PC-3 (cell line): ENCODE measurements at regions not wholly inside any gene's neighbourhood (a gene's known extent, or its start where the extent isn't known, plus 50 kb on each side); places are given as distances from the start of the nearest gene placed in this dataset.

Experiments used
- ATAC-seq: fragments of 200-7000 bp; cut with Tn5 transposase; 2 replicates; pipeline ENCODE4 v1.9.1; 2020; ENCODE audit warnings: mild to moderate bottlenecking, moderate library complexity
- BruUV-seq: library from RNA; stranded (reverse); fragments of 400-500 nt; replicated peaks from 2 replicates; lab custom pipeline; 2021; lab: Mats Ljungman, UMichigan
- CTCF ChIA-PET: fragments of 300-600 bp; sonication (Branson Sonifier 250); formaldehyde crosslinking; loops from one replicate; lab custom pipeline; 2022; ENCODE audit warnings: antibody characterized with exemption; lab: Charles Lee
- POLR2A ChIA-PET: fragments of 300-600 bp; sonication (Branson Sonifier 250); formaldehyde crosslinking; loops from one replicate; lab custom pipeline; 2022; ENCODE audit warnings: antibody characterized with exemption; ENCODE audit not compliant: unreplicated experiment; lab: Charles Lee
- DNase-seq: peaks from one replicate; pipeline ENCODE4 v3.0.0-alpha.2; 2015
- H2AFZ ChIP-seq: fragments of 300-600 bp; sonication (generic); 2 replicates; pipeline ENCODE4 v1.6.0; 2016; ENCODE audit warnings: antibody characterized with exemption, low read length
- H3F3A ChIP-seq: fragments of 300-600 bp; sonication (generic); one replicate; pipeline ENCODE4 v1.6.0; 2017; ENCODE audit warnings: antibody characterized with exemption, low read length, control low read depth, mild to moderate bottlenecking; ENCODE audit not compliant: unreplicated experiment
- H3K27ac ChIP-seq: fragments of 300-600 bp; sonication (generic); 2 replicates; pipeline ENCODE4 v1.5.1; 2016; ENCODE audit warnings: mild to moderate bottlenecking, low read length
- H3K27me3 ChIP-seq: fragments of 300-600 bp; sonication (generic); 2 replicates; pipeline ENCODE4 v1.6.1; 2016; ENCODE audit warnings: low read length, mixed read lengths
- H3K36me3 ChIP-seq: fragments of 300-600 bp; sonication (generic); 2 replicates; pipeline ENCODE4 v1.6.1; 2016; ENCODE audit warnings: low read depth, mixed run types, low read length, mixed read lengths
- H3K4me1 ChIP-seq: fragments of 300-600 bp; sonication (generic); 2 replicates; pipeline ENCODE4 v1.5.1; 2016; ENCODE audit warnings: low read length; ENCODE audit not compliant: insufficient read depth
- H3K4me2 ChIP-seq: fragments of 300-600 bp; sonication (generic); 2 replicates; pipeline ENCODE4 v1.6.0; 2016; ENCODE audit warnings: low read length
- H3K4me3 ChIP-seq: fragments of 300-600 bp; sonication (generic); 2 replicates; pipeline ENCODE4 v1.5.1; 2016; ENCODE audit warnings: mild to moderate bottlenecking, low read length, mixed read lengths
- H3K79me2 ChIP-seq: fragments of 300-600 bp; sonication (generic); 2 replicates; pipeline ENCODE4 v1.6.1; 2017; ENCODE audit warnings: low read length, mixed read lengths
- H3K9ac ChIP-seq: fragments of 300-600 bp; sonication (generic); 2 replicates; pipeline ENCODE4 v1.6.0; 2016; ENCODE audit warnings: mild to moderate bottlenecking, low read length
- H3K9me2 ChIP-seq: fragments of 300-600 bp; sonication (generic); replicated peaks from 2 replicates; pipeline ENCODE4 v1.6.1; 2016; ENCODE audit warnings: mixed run types, low read length, mixed read lengths
- H3K9me3 ChIP-seq: fragments of 300-600 bp; sonication (generic); 2 replicates; pipeline ENCODE4 v1.6.1; 2016; ENCODE audit warnings: low read length, mixed read lengths
- H4K20me1 ChIP-seq: fragments of 300-600 bp; sonication (generic); 2 replicates; pipeline ENCODE4 v1.6.1; 2016; ENCODE audit warnings: low read length, mixed read lengths
- EZH2 ChIP-seq: fragments of 300-600 bp; sonication (generic); IDR thresholded peaks from one replicate; pipeline ENCODE4 v1.6.1; 2017; ENCODE audit warnings: antibody characterized with exemption, mild to moderate bottlenecking, low read length; ENCODE audit not compliant: unreplicated experiment
- EZH2phosphoT487 ChIP-seq: fragments of 300-600 bp; sonication (generic); IDR thresholded peaks from 2 replicates; pipeline ENCODE4 v1.6.1; 2018; ENCODE audit warnings: mild to moderate bottlenecking, antibody characterized with exemption, low read length, borderline replicate concordance
- intact Hi-C: fragments of 100-400 bp; cut with micrococcal nuclease; formaldehyde crosslinking; loops from 2 replicates; pipeline ENCODE4 v1.9.0; 2023
- TF ChIP-seq, protein P1 (sequence below): fragments of 300-600 bp; sonication (generic); conservative IDR thresholded peaks from 2 replicates; pipeline ENCODE4 v1.5.1; 2017; ENCODE audit warnings: antibody characterized with exemption, low read depth, mild to moderate bottlenecking, low read length

- H3K9me2 ChIP-seq, result no peaks in the 10 kb centered on the region
- H3F3A ChIP-seq, result no peaks in the 10 kb centered on the region
- no peak overlapping the region for H3K4me3 ChIP-seq
- H3K36me3 ChIP-seq, result no peaks in the 10 kb centered on the region
- no peaks in the 10 kb centered on the region for H3K27me3 ChIP-seq
- H2AFZ ChIP-seq, result no peak overlapping the region
- H3K27ac ChIP-seq, result no peak overlapping the region
- H3K4me1 ChIP-seq, result peaks cover 10% of the 10 kb centered on the region
- DNase-seq (no peak), ATAC-seq (no peak)
- H3K4me2 ChIP-seq, result no peak overlapping the region
- intact Hi-C loops, result no loop called here
- ChIA-PET CTCF (no interaction called here), POLR2A (no interaction called here)
- no peaks in the 10 kb centered on the region for H3K9me3 ChIP-seq
- TF ChIP-seq EZH2, result no peak
- no peak for TF ChIP-seq EZH2phosphoT487
- TF ChIP-seq, protein P1, sequence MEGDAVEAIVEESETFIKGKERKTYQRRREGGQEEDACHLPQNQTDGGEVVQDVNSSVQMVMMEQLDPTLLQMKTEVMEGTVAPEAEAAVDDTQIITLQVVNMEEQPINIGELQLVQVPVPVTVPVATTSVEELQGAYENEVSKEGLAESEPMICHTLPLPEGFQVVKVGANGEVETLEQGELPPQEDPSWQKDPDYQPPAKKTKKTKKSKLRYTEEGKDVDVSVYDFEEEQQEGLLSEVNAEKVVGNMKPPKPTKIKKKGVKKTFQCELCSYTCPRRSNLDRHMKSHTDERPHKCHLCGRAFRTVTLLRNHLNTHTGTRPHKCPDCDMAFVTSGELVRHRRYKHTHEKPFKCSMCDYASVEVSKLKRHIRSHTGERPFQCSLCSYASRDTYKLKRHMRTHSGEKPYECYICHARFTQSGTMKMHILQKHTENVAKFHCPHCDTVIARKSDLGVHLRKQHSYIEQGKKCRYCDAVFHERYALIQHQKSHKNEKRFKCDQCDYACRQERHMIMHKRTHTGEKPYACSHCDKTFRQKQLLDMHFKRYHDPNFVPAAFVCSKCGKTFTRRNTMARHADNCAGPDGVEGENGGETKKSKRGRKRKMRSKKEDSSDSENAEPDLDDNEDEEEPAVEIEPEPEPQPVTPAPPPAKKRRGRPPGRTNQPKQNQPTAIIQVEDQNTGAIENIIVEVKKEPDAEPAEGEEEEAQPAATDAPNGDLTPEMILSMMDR, result no peak
- no peaks in the 10 kb centered on the region for H4K20me1 ChIP-seq
- no TSS peak for BruUV-seq
- no peak overlapping the region for H3K9ac ChIP-seq
- no peaks in the 10 kb centered on the region for H3K79me2 ChIP-seq
Observed at GRCh38 chr15:66877477-66878271, 175.6 kb downstream of the SMAD6 start.

GRCh38 chr15:66878761-66879160 is 176.7 kb downstream of the SMAD6 start:
- H3K9me2 ChIP-seq, result no peaks in the 10 kb centered on the region
- no peaks in the 10 kb centered on the region for H4K20me1 ChIP-seq
- H3K79me2 ChIP-seq, result no peaks in the 10 kb centered on the region
- H3K9me3 ChIP-seq, result no peaks in the 10 kb centered on the region
- H3K9ac ChIP-seq, result no peak overlapping the region
- H3K4me1 ChIP-seq, result peaks cover 17% of the 10 kb centered on the region
- BruUV-seq, result no TSS peak
- H3K36me3 ChIP-seq, result no peaks in the 10 kb centered on the region
- intact Hi-C loops, result no loop called here
- ChIA-PET CTCF (no interaction called here), POLR2A (no interaction called here)
- H3K27me3 ChIP-seq, result no peaks in the 10 kb centered on the region
- no peak overlapping the region for H2AFZ ChIP-seq
- DNase-seq (no peak), ATAC-seq (no peak)
- H3K27ac ChIP-seq, result no peak overlapping the region
- no peak for TF ChIP-seq EZH2phosphoT487
- no peak overlapping the region for H3K4me3 ChIP-seq
- no peak overlapping the region for H3K4me2 ChIP-seq
- no peaks in the 10 kb centered on the region for H3F3A ChIP-seq

GRCh38 chr15:66879531-66880368 is 177.7 kb downstream of the SMAD6 start:
- no peak overlapping the region for H3K27ac ChIP-seq
- no peaks in the 10 kb centered on the region for H3K36me3 ChIP-seq
- CTCF ChIA-PET, result no interaction called here
- H2AFZ ChIP-seq, result no peak overlapping the region
- no peak for ATAC-seq
- H3K27me3 ChIP-seq, result no peaks in the 10 kb centered on the region
- no TSS peak for BruUV-seq
- POLR2A ChIA-PET, result no interaction called here
- no peaks in the 10 kb centered on the region for H3K79me2 ChIP-seq
- no peak overlapping the region for H3K4me2 ChIP-seq
- no peak for TF ChIP-seq EZH2
- TF ChIP-seq EZH2phosphoT487, result no peak
- TF ChIP-seq, protein P1, result no peak
- intact Hi-C loops, result no loop called here
- no peak overlapping the region for H3K9ac ChIP-seq
- H3K4me3 ChIP-seq, result no peak overlapping the region
- H3K9me2 ChIP-seq, result no peaks in the 10 kb centered on the region
- H3K9me3 ChIP-seq, result no peaks in the 10 kb centered on the region
- H3F3A ChIP-seq, result no peaks in the 10 kb centered on the region
- no peaks in the 10 kb centered on the region for H4K20me1 ChIP-seq
- peaks cover 27% of the 10 kb centered on the region for H3K4me1 ChIP-seq
- no peak for DNase-seq
